MCF 10A (cell line): ENCODE measurements at regions not wholly inside any gene's neighbourhood (a gene's known extent, or its start where the extent isn't known, plus 50 kb on each side); places are given as distances from the start of the nearest gene placed in this dataset.

Experiments
- BruUV-seq: library from RNA; stranded (reverse); fragments of 400-500 nt; replicated peaks from 2 replicates; lab custom pipeline; 2021; lab: Mats Ljungman, UMichigan
- CTCF ChIA-PET: fragments of 300-600 bp; sonication (Branson Sonifier 250); formaldehyde crosslinking; extraction: SDS; loops from one replicate; lab custom pipeline; 2021; ENCODE audit warnings: antibody characterized with exemption, inconsistent platforms; lab: Yijun Ruan, JAX
- POLR2A ChIA-PET: fragments of 300-600, 350-650 bp; sonication (Branson Sonifier 250); formaldehyde crosslinking; extraction: SDS; loops from one replicate; lab custom pipeline; 2020; ENCODE audit warnings: antibody characterized with exemption, inconsistent platforms; lab: Yijun Ruan, JAX
- DNase-seq: peaks from one replicate; pipeline ENCODE4 v3.0.0-alpha.2; 2018; ENCODE audit not compliant: unreplicated experiment
- H3K27ac Mint-ChIP-seq: one replicate; pipeline ENCODE4 v1.8.0; 2022; ENCODE audit warnings: mild to moderate bottlenecking, low read depth, mixed read lengths; ENCODE audit not compliant: unreplicated experiment
- H3K27me3 Mint-ChIP-seq: one replicate; pipeline ENCODE4 v1.8.0; 2022; ENCODE audit warnings: mixed read lengths; ENCODE audit not compliant: insufficient read depth, unreplicated experiment
- H3K36me3 Mint-ChIP-seq: one replicate; pipeline ENCODE4 v1.8.0; 2022; ENCODE audit warnings: mild to moderate bottlenecking, moderate library complexity, mixed read lengths; ENCODE audit not compliant: insufficient read depth, unreplicated experiment
- H3K4me1 Mint-ChIP-seq: one replicate; pipeline ENCODE4 v1.8.0; 2022; ENCODE audit warnings: mixed read lengths; ENCODE audit not compliant: insufficient read depth, unreplicated experiment
- H3K4me3 Mint-ChIP-seq: one replicate; pipeline ENCODE4 v1.8.0; 2022; ENCODE audit warnings: mild to moderate bottlenecking, moderate library complexity, mixed read lengths; ENCODE audit not compliant: unreplicated experiment
- H3K9me3 Mint-ChIP-seq: one replicate; pipeline ENCODE4 v1.8.0; 2022; ENCODE audit warnings: mixed read lengths; ENCODE audit not compliant: unreplicated experiment
- CTCF ChIP-seq: fragments of 200-600 bp; IDR thresholded peaks from one replicate; pipeline ENCODE4 v1.8.0; 2022; ENCODE audit warnings: antibody characterized with exemption, mild to moderate bottlenecking; ENCODE audit not compliant: unreplicated experiment
- intact Hi-C: fragments of 100-400 bp; cut with micrococcal nuclease; formaldehyde crosslinking; loops from 2 replicates; pipeline ENCODE4 v1.14.1; 2022

- POLR2A ChIA-PET, result interaction anchor here (0.8 to 3.8 kb wide), 3 partner anchors 12 to 128 kb away, joined by 3 to 30 read pairs (median 3); no protein-coding TSS in a partner anchor
- no TSS peak for BruUV-seq
- intact Hi-C loops, result no loop called here
- Mint-ChIP-seq H3K27ac (no peak overlapping the region), H3K36me3 (no peaks in the 10 kb centered on the region), H3K9me3 (no peaks in the 10 kb centered on the region), H3K4me3 (no peak overlapping the region), H3K4me1 (peaks cover 27% of the 10 kb centered on the region), H3K27me3 (no peaks in the 10 kb centered on the region)
- no peak for DNase-seq
- CTCF ChIA-PET, result interaction anchor here (1.1 to 1.6 kb wide), 3 partner anchors 9 to 764 kb away, joined by 3 read pairs; no protein-coding TSS in a partner anchor
- TF ChIP-seq CTCF, result no peak
Measured at GRCh38 chr5:57695706-57696388, 213.2 kb upstream of the ACTBL2 start.

GRCh38 chr5:57695179-57695578 is 212.6 kb upstream of the ACTBL2 start:
- peaks cover 27% of the 10 kb centered on the region for H3K4me1 Mint-ChIP-seq
- TF ChIP-seq CTCF, result no peak
- intact Hi-C loops, result no loop called here
- peak overlapping the region; percentile 16 for H3K27ac Mint-ChIP-seq
- no peak overlapping the region for H3K4me3 Mint-ChIP-seq
- ChIA-PET CTCF (interaction anchor here (0.6 to 1.6 kb wide), 7 partner anchors 10 to 884 kb away, joined by 3 to 6 read pairs (median 3); no protein-coding TSS in a partner anchor), POLR2A (interaction anchor here (0.8 to 3.8 kb wide), 6 partner anchors 10 to 127 kb away, joined by 3 to 30 read pairs (median 6); no protein-coding TSS in a partner anchor)
- DNase-seq, result no peak
- BruUV-seq, result no TSS peak
- H3K36me3 Mint-ChIP-seq, result no peaks in the 10 kb centered on the region
- H3K27me3 Mint-ChIP-seq, result no peaks in the 10 kb centered on the region
- H3K9me3 Mint-ChIP-seq, result no peaks in the 10 kb centered on the region

GRCh38 chr5:57693488-57694305 is 211.1 kb upstream of the ACTBL2 start:
- intact Hi-C loops, result no loop called here
- CTCF ChIA-PET, result interaction anchor here (0.6 to 1.6 kb wide), 8 partner anchors 42 to 1178 kb away, joined by 3 to 6 read pairs (median 3); no protein-coding TSS in a partner anchor

More at GRCh38 chr5:57693488-57694305, 211.1 kb upstream of the ACTBL2 start:
- Mint-ChIP-seq H3K27ac (peak overlapping the region; percentile 58), H3K9me3 (no peaks in the 10 kb centered on the region), H3K4me3 (peak overlapping the region; percentile 68), H3K36me3 (no peaks in the 10 kb centered on the region), H3K4me1 (peaks cover 19% of the 10 kb centered on the region), H3K27me3 (no peaks in the 10 kb centered on the region)
- BruUV-seq, result no TSS peak
- POLR2A ChIA-PET, result interaction anchor here (0.6 to 3.8 kb wide), 17 partner anchors 8 to 768 kb away, joined by 3 to 30 read pairs (median 3); no protein-coding TSS in a partner anchor
- DNase-seq, result peak; percentile 67
- no peak for TF ChIP-seq CTCF
